HCT116 (cell line): ENCODE measurements at regions not wholly inside any gene's neighbourhood (a gene's known extent, or its start where the extent isn't known, plus 50 kb on each side); places are given as distances from the start of the nearest gene placed in this dataset.

ENCODE experiments used
- CEBPB ChIP-seq: IDR thresholded peaks from 2 replicates; pipeline ENCODE4 v1.6.1; 2012; ENCODE audit warnings: low read depth
- EZH2 ChIP-seq: fragments of 200-600 bp; sonication (generic); IDR thresholded peaks from 2 replicates; pipeline ENCODE4 v1.6.1; 2017; ENCODE audit warnings: antibody characterized with exemption, mixed run types
- JUND ChIP-seq: IDR thresholded peaks from 2 replicates; pipeline ENCODE4 v1.6.1; 2012
- POLR2A ChIP-seq: IDR thresholded peaks from 2 replicates; pipeline ENCODE4 v1.7.0; 2011; ENCODE audit warnings: borderline replicate concordance; ENCODE audit not compliant: insufficient read depth, insufficient read length; ENCODE audit errors: extremely low read depth
- POLR2AphosphoS5 ChIP-seq: IDR thresholded peaks from 2 replicates; pipeline ENCODE4 v1.6.1; 2011; ENCODE audit warnings: mild to moderate bottlenecking, low read depth, low read length, moderate library complexity
- RAD21 ChIP-seq: IDR thresholded peaks from 2 replicates; pipeline ENCODE4 v1.6.1; 2012; ENCODE audit warnings: low read depth, mild to moderate bottlenecking
- SIN3A ChIP-seq: IDR thresholded peaks from 2 replicates; pipeline ENCODE4 v1.6.1; 2012; ENCODE audit warnings: low read depth
- SP1 ChIP-seq: IDR thresholded peaks from 2 replicates; pipeline ENCODE4 v1.6.1; 2012; ENCODE audit warnings: low read depth
- TCF7L2 ChIP-seq: IDR thresholded peaks from 2 replicates; pipeline ENCODE4 v1.7.0; 2011; ENCODE audit warnings: borderline replicate concordance, inconsistent platforms; ENCODE audit not compliant: insufficient read depth, insufficient read length; ENCODE audit errors: extremely low read depth
- YY1 ChIP-seq: IDR thresholded peaks from 2 replicates; pipeline ENCODE4 v1.6.1; 2011; ENCODE audit warnings: low read length, low read depth, moderate library complexity, mild to moderate bottlenecking; ENCODE audit not compliant: insufficient replicate concordance; ENCODE audit errors: extremely low read depth
- ZNF274 ChIP-seq: fragments of 200-500 bp; sonication (Bioruptor generic); IDR thresholded peaks from 2 replicates; pipeline ENCODE4 v1.6.1; 2014; ENCODE audit warnings: mild to moderate bottlenecking, low read depth, low read length, inconsistent platforms
- TF ChIP-seq, protein P1 (sequence below), 3 experiments: fragments of 200-600 bp in 1 of 3; sonication (generic) in 1 of 3; IDR thresholded peaks in 2 of 3; conservative IDR thresholded peaks in 1 of 3; 2 replicates each; pipeline ENCODE4 v1.5.1; 2012 to 2017; ENCODE audit warnings: low read depth in 2 of 3, low read length in 2 of 3, antibody characterized with exemption in 1 of 3, borderline replicate concordance in 1 of 3, control low read depth in 1 of 3, mild to moderate bottlenecking in 1 of 3, mixed read lengths in 1 of 3, mixed run types in 1 of 3, moderate library complexity in 1 of 3; ENCODE audit not compliant: insufficient read depth in 1 of 3
- TF ChIP-seq, protein P2 (sequence below): IDR thresholded peaks from 2 replicates; pipeline ENCODE4 v1.6.1; 2012

DNA sequence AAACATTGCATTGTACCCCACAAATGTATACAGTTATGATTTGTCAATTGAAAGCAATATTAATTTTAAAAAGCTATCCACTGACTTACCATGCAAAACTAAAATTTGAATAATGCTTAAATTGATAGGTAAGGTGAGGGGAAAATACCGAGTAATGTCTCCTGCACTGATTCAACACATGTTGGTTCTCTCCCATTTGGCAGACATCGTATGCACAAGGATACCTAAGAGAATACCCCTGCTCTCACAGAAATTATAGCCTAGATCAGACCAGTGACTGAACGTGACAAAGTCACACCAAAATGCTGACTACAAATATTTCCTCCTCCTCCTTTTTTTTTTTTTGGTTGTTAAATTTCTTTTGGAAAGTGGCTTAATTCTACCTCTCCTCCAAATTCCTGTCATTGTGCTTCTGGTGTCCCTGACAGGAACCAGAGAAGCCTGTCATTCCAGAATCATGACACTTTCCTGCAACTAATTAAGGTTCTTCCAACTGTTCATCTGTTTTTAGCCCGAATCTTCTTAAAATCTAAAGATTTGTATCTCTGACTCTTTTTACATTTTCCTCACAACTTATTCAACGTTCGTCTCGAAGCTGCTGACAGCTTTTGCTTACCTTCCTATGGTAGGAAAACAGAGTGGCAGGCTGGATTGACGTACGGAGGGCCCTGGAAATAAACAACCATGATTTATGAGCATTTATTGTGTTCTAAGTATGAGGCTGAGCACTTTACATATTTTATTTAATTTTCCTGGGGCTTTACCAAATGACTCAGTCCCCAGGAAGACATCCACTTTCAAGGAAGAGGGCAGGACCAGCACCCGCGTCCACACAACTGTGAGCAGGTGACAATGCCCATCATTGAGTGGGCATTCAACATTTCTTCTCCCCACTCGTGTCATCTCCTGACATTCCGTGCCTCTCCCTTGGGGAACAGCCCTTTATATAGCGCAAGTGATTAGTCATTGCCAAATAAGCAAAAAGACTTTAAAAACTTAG is 57.9 kb upstream of the KCNE2 start:
- TF ChIP-seq, protein P1, sequence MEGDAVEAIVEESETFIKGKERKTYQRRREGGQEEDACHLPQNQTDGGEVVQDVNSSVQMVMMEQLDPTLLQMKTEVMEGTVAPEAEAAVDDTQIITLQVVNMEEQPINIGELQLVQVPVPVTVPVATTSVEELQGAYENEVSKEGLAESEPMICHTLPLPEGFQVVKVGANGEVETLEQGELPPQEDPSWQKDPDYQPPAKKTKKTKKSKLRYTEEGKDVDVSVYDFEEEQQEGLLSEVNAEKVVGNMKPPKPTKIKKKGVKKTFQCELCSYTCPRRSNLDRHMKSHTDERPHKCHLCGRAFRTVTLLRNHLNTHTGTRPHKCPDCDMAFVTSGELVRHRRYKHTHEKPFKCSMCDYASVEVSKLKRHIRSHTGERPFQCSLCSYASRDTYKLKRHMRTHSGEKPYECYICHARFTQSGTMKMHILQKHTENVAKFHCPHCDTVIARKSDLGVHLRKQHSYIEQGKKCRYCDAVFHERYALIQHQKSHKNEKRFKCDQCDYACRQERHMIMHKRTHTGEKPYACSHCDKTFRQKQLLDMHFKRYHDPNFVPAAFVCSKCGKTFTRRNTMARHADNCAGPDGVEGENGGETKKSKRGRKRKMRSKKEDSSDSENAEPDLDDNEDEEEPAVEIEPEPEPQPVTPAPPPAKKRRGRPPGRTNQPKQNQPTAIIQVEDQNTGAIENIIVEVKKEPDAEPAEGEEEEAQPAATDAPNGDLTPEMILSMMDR (IDR thresholded peaks at IDR 0.05 in 2 of 3, conservative IDR thresholded peaks at IDR 0.05 in 1 of 3; ENCODE audit: borderline replicate concordance in 1 of 3, insufficient read depth in 1 of 3, low read depth in 2 of 3, low read length in 2 of 3), result no peak
- no peak for TF ChIP-seq EZH2
- no peak for TF ChIP-seq SP1
- TF ChIP-seq ZNF274, result no peak
- no peak for TF ChIP-seq POLR2A
- no peak for TF ChIP-seq POLR2AphosphoS5
- no peak for TF ChIP-seq TCF7L2
- TF ChIP-seq RAD21, result no peak
- no peak for TF ChIP-seq JUND
- TF ChIP-seq, protein P2, sequence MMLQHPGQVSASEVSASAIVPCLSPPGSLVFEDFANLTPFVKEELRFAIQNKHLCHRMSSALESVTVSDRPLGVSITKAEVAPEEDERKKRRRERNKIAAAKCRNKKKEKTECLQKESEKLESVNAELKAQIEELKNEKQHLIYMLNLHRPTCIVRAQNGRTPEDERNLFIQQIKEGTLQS, result no peak
- no peak for TF ChIP-seq SIN3A
- no peak for TF ChIP-seq YY1
- no peak for TF ChIP-seq CEBPB
